Natural killer cell (primary cell): ENCODE measurements at regions not wholly inside any gene's neighbourhood (a gene's known extent, or its start where the extent isn't known, plus 50 kb on each side); places are given as distances from the start of the nearest gene placed in this dataset.

Experiments
- ATAC-seq, 3 donors: fragments of 150-1000 bp in 2 of 3; fragments of 200-7000 bp in 1 of 3; cut with Tn5 transposase; 1 replicate in 1 of 3; 2 replicates in 2 of 3; pipeline ENCODE4 v1.10.0; 2021; ENCODE audit warnings: mild to moderate bottlenecking in 2 of 3, moderate library complexity in 2 of 3
- DNase-seq, 2 donors: peaks; one replicate each; pipeline versions ENCODE4 v3.0.0 to v3.0.0-alpha.2; 2013 to 2021; ENCODE audit warnings: mixed read lengths in 1 of 2
- H3K27ac ChIP-seq: one replicate; pipeline ENCODE4 v1.5.1; 2013; ENCODE audit warnings: mild to moderate bottlenecking, low read length
- H3K27me3 ChIP-seq: one replicate; pipeline ENCODE4 v1.6.1; 2013; ENCODE audit warnings: low read length; ENCODE audit not compliant: control insufficient read depth, insufficient read depth
- H3K36me3 ChIP-seq: one replicate; pipeline ENCODE4 v1.6.1; 2013; ENCODE audit warnings: low read length; ENCODE audit not compliant: control insufficient read depth, insufficient read depth
- H3K4me1 ChIP-seq: one replicate; pipeline ENCODE4 v1.6.1; 2013; ENCODE audit warnings: low read length; ENCODE audit not compliant: control insufficient read depth, insufficient read depth
- H3K4me3 ChIP-seq: one replicate; pipeline ENCODE4 v1.5.1; 2013; ENCODE audit warnings: low read length
- H3K9me3 ChIP-seq: one replicate; pipeline ENCODE4 v1.6.1; 2013; ENCODE audit warnings: low read length; ENCODE audit not compliant: control insufficient read depth, insufficient read depth
- H3K27ac Mint-ChIP-seq, 2 donors: one replicate each; pipeline ENCODE4 v1.8.0; 2022; ENCODE audit warnings: mild to moderate bottlenecking in 2 of 2, mixed read lengths in 2 of 2, moderate library complexity in 1 of 2
- H3K27me3 Mint-ChIP-seq, 2 donors: one replicate each; pipeline ENCODE4 v1.8.0; 2022; ENCODE audit warnings: low read depth in 2 of 2, mixed read lengths in 2 of 2
- H3K36me3 Mint-ChIP-seq: one replicate; pipeline ENCODE4 v1.8.0; 2022; ENCODE audit warnings: mixed read lengths
- H3K4me1 Mint-ChIP-seq, 2 donors: one replicate each; pipeline ENCODE4 v1.8.0; 2022; ENCODE audit warnings: mixed read lengths in 2 of 2
- H3K4me3 Mint-ChIP-seq: one replicate; pipeline ENCODE4 v1.8.0; 2022; ENCODE audit warnings: mild to moderate bottlenecking, moderate library complexity, mixed read lengths
- H3K9me3 Mint-ChIP-seq, 2 donors: one replicate each; pipeline ENCODE4 v1.8.0; 2022; ENCODE audit warnings: mixed read lengths in 2 of 2
- CTCF ChIP-seq: fragments of 200-600 bp; IDR thresholded peaks from one replicate; pipeline ENCODE4 v1.8.0; 2022; ENCODE audit warnings: antibody characterized with exemption
- WGBS: methylation state at CpG from one replicate; pipeline ENCODE4 v1.1.7; 2013; ENCODE audit warnings: missing lambda C conversion rate; ENCODE audit not compliant: insufficient coverage; 5-methylcytosine and 5-hydroxymethylcytosine counted together
- intact Hi-C: fragments of 100-400 bp; cut with micrococcal nuclease; formaldehyde crosslinking; loops from one replicate; pipeline ENCODE4 v1.14.2; 2022

- Mint-ChIP-seq H3K27me3 (peaks cover 0 to 2% of the 10 kb centered on the region in 2 donors), H3K27ac (no peak overlapping the region), H3K4me3 (no peak overlapping the region), H3K36me3 (no peaks in the 10 kb centered on the region), H3K9me3 (no peaks in the 10 kb centered on the region), H3K4me1 (no peaks in the 10 kb centered on the region)
- Histone ChIP-seq H3K9me3 (no peaks in the 10 kb centered on the region), H3K4me1 (no peaks in the 10 kb centered on the region), H3K36me3 (no peaks in the 10 kb centered on the region), H3K27me3 (no peaks in the 10 kb centered on the region), H3K27ac (no peak overlapping the region), H3K4me3 (no peak overlapping the region)
- WGBS: 54% methylated on average over 3 of the region's 4 CpGs
- intact Hi-C loops: no loop called here
- ATAC-seq: no peak
- DNase-seq: no peak
- no peak for TF ChIP-seq CTCF
These were observed 180.6 kb upstream of the EEA1 start for GRCh38 chr12:93109551-93110203.

GRCh38 chr12:93111773-93112172 is 182.7 kb upstream of the EEA1 start:
- Mint-ChIP-seq H3K4me1 (no peaks in the 10 kb centered on the region), H3K27me3 (peaks cover 0 to 2% of the 10 kb centered on the region in 2 donors), H3K4me3 (no peak overlapping the region), H3K27ac (no peak overlapping the region), H3K36me3 (no peaks in the 10 kb centered on the region), H3K9me3 (no peaks in the 10 kb centered on the region)
- no CpG with 5 or more reads among the region's 2 CpGs for WGBS
- Histone ChIP-seq H3K36me3 (no peaks in the 10 kb centered on the region), H3K4me1 (no peaks in the 10 kb centered on the region), H3K9me3 (no peaks in the 10 kb centered on the region), H3K4me3 (no peak overlapping the region), H3K27me3 (no peaks in the 10 kb centered on the region), H3K27ac (no peak overlapping the region)
- DNase-seq (no peak), ATAC-seq (no peak)
- no peak for TF ChIP-seq CTCF
- intact Hi-C loops: no loop called here

GRCh38 chr12:93113317-93114006 is 184.4 kb upstream of the EEA1 start:
- TF ChIP-seq CTCF: no peak
- peaks cover 0 to 2% of the 10 kb centered on the region in 2 donors for H3K27me3 Mint-ChIP-seq
- ATAC-seq (no peak), DNase-seq (no peak)
- H3K9me3 Mint-ChIP-seq: no peaks in the 10 kb centered on the region
- Histone ChIP-seq H3K4me1 (no peaks in the 10 kb centered on the region), H3K27ac (no peak overlapping the region), H3K4me3 (no peak overlapping the region), H3K9me3 (no peaks in the 10 kb centered on the region), H3K27me3 (no peaks in the 10 kb centered on the region), H3K36me3 (no peaks in the 10 kb centered on the region)
- H3K4me1 Mint-ChIP-seq: no peaks in the 10 kb centered on the region
- 36% methylated on average over 2 of the region's 2 CpGs for WGBS
- H3K27ac Mint-ChIP-seq: no peak overlapping the region
- intact Hi-C loops: no loop called here
- H3K36me3 Mint-ChIP-seq: no peaks in the 10 kb centered on the region
- H3K4me3 Mint-ChIP-seq: no peak overlapping the region
